ENCODE measurements at regions not wholly inside any gene's neighbourhood (a gene's known extent, or its start where the extent isn't known, plus 50 kb on each side); places are given as distances from the start of the nearest gene placed in this dataset.
"Not testable (repeated sequence)": the region's sequence is repeated elsewhere in the genome, so short reads cannot be mapped to it uniquely, and the experiment has no call there.

GRCh38 chr6:11890209-11890608 lies 111.6 kb upstream of the ADTRP start:
- no peak overlapping the region for H3K4me3 ChIP-seq (ENCODE audit: low read depth, low read length)
- DNase-seq (ENCODE audit: low read depth) = no peak
- TF ChIP-seq CTCF (conservative IDR thresholded peaks at IDR 0.05; ENCODE audit: low read depth, low read length) = no peak

- H3K4me3 ChIP-seq (ENCODE audit: low read depth, low read length) = no peak overlapping the region
- no peak for TF ChIP-seq CTCF (conservative IDR thresholded peaks at IDR 0.05; ENCODE audit: low read depth, low read length)
- no peak for DNase-seq (ENCODE audit: low read depth)
Observed at GRCh38 chr6:11889572-11889971, 111.0 kb upstream of the ADTRP start.

- no peak for DNase-seq (ENCODE audit: low read depth)
- TF ChIP-seq CTCF (conservative IDR thresholded peaks at IDR 0.05; ENCODE audit: low read depth, low read length) = no peak
- no peak overlapping the region for H3K4me3 ChIP-seq (ENCODE audit: low read depth, low read length)
Observed at GRCh38 chr6:11888727-11889126, 110.1 kb upstream of the ADTRP start.

GRCh38 chr6:11885159-11885558 lies 106.6 kb upstream of the ADTRP start:
- no peak for TF ChIP-seq CTCF (conservative IDR thresholded peaks at IDR 0.05; ENCODE audit: low read depth, low read length)
- H3K4me3 ChIP-seq (ENCODE audit: low read depth, low read length) = no peak overlapping the region
- no peak for DNase-seq (ENCODE audit: low read depth)

GRCh38 chr6:11883471-11883870 lies 104.9 kb upstream of the ADTRP start:
- DNase-seq (ENCODE audit: low read depth); H3K4me3 ChIP-seq (ENCODE audit: low read depth, low read length): not testable (repeated sequence)

- not testable (repeated sequence) for H3K4me3 ChIP-seq (ENCODE audit: low read depth, low read length); DNase-seq (ENCODE audit: low read depth)
Observed at GRCh38 chr6:11880156-11880555, 101.6 kb upstream of the ADTRP start.

GRCh38 chr6:11878735-11879134 lies 100.1 kb upstream of the ADTRP start:
- no peak for TF ChIP-seq CTCF (conservative IDR thresholded peaks at IDR 0.05; ENCODE audit: low read depth, low read length)
- H3K4me3 ChIP-seq (ENCODE audit: low read depth, low read length) = no peak overlapping the region
- DNase-seq (ENCODE audit: low read depth) = no peak

- no peak for TF ChIP-seq CTCF (conservative IDR thresholded peaks at IDR 0.05; ENCODE audit: low read depth, low read length)
- DNase-seq (ENCODE audit: low read depth) = no peak
- no peak overlapping the region for H3K4me3 ChIP-seq (ENCODE audit: low read depth, low read length)
Observed at GRCh38 chr6:11878029-11878428, 99.4 kb upstream of the ADTRP start.

Data from choroid plexus epithelial cell (primary cell).